Panc1 (cell line): ENCODE measurements at regions not wholly inside any gene's neighbourhood (a gene's known extent, or its start where the extent isn't known, plus 50 kb on each side); places are given as distances from the start of the nearest gene placed in this dataset.

Experiments used
- ATAC-seq: fragments of 200-7000 bp; cut with Tn5 transposase; 2 replicates; pipeline ENCODE4 v1.9.1; 2020; ENCODE audit warnings: mild to moderate bottlenecking, moderate library complexity
- BruUV-seq: library from RNA; stranded (reverse); fragments of 400-500 nt; replicated peaks from 2 replicates; lab custom pipeline; 2021; lab: Mats Ljungman, UMichigan
- CTCF ChIA-PET: fragments of 300-600 bp; sonication (Branson Sonifier 250); formaldehyde crosslinking; loops from one replicate; lab custom pipeline; 2022; ENCODE audit warnings: antibody characterized with exemption; lab: Charles Lee
- POLR2A ChIA-PET: fragments of 300-600 bp; sonication (Branson Sonifier 250); formaldehyde crosslinking; loops from one replicate; lab custom pipeline; 2022; ENCODE audit warnings: antibody characterized with exemption; lab: Charles Lee
- DNase-seq: peaks from one replicate; pipeline ENCODE4 v3.0.0-alpha.2; 2010; ENCODE audit warnings: low read depth, low spot score
- H3K27ac ChIP-seq: 2 replicates; pipeline ENCODE4 v1.5.1; 2011; ENCODE audit warnings: mild to moderate bottlenecking, low read length, inconsistent platforms
- H3K27me3 ChIP-seq: fragments of 200-500 bp; sonication (Bioruptor generic); 2 replicates; pipeline ENCODE4 v1.6.0; 2014; ENCODE audit warnings: low read length, inconsistent platforms; ENCODE audit not compliant: control insufficient read depth, insufficient read depth
- H3K36me3 ChIP-seq: fragments of 200-500 bp; sonication (Bioruptor generic); 2 replicates; pipeline ENCODE4 v1.5.1; 2014; ENCODE audit warnings: inconsistent platforms, mild to moderate bottlenecking, low read length, moderate library complexity; ENCODE audit not compliant: control insufficient read depth, insufficient read depth
- H3K4me1 ChIP-seq: 2 replicates; pipeline ENCODE4 v1.5.1; 2011; ENCODE audit warnings: inconsistent platforms, mild to moderate bottlenecking, low read length, moderate library complexity; ENCODE audit not compliant: control insufficient read depth, insufficient read depth
- H3K4me3 ChIP-seq, 2 experiments: 2 replicates each; pipeline ENCODE4 v1.5.1; 2011 to 2012; ENCODE audit warnings: low read depth in 2 of 2, low read length in 2 of 2, mild to moderate bottlenecking in 2 of 2, inconsistent platforms in 1 of 2, moderate library complexity in 1 of 2
- H3K9me3 ChIP-seq: fragments of 200-500 bp; sonication (Bioruptor generic); 2 replicates; pipeline ENCODE4 v1.5.1; 2014; ENCODE audit warnings: low read depth, mild to moderate bottlenecking, inconsistent platforms, low read length, moderate library complexity; ENCODE audit not compliant: control insufficient read depth, insufficient read depth
- CTCF ChIP-seq: fragments of 450-650 bp; IDR thresholded peaks from 2 replicates; pipeline ENCODE4 v1.5.1; 2017; ENCODE audit warnings: mild to moderate bottlenecking
- POLR2AphosphoS5 ChIP-seq: IDR thresholded peaks from 2 replicates; pipeline ENCODE4 v1.6.1; 2012; ENCODE audit warnings: mild to moderate bottlenecking, low read depth, low read length, moderate library complexity
- REST ChIP-seq, 2 experiments: IDR thresholded peaks; 2 replicates each; pipeline ENCODE4 v1.6.1; 2011 to 2012; ENCODE audit warnings: low read depth in 2 of 2, control low read depth in 1 of 2, low read length in 1 of 2, mild to moderate bottlenecking in 1 of 2, moderate library complexity in 1 of 2; ENCODE audit not compliant: insufficient read depth in 1 of 2
- SIN3A ChIP-seq: IDR thresholded peaks from 2 replicates; pipeline ENCODE4 v1.6.1; 2012; ENCODE audit warnings: low read depth, mild to moderate bottlenecking, low read length, moderate library complexity, borderline replicate concordance; ENCODE audit not compliant: insufficient read depth
- TCF7L2 ChIP-seq: IDR thresholded peaks from 2 replicates; pipeline ENCODE4 v1.6.1; 2011; ENCODE audit warnings: mild to moderate bottlenecking, low read depth, low read length, inconsistent platforms
- in situ Hi-C: cut with HindIII; loops from 2 replicates; pipeline ENCODE4 v1.10.0; 2016; ENCODE audit warnings: low sequenced_read_pairs, low pct_unique_long_range_greater_than_20kb
- intact Hi-C: fragments of 100-400 bp; cut with micrococcal nuclease; formaldehyde crosslinking; loops from one replicate; pipeline ENCODE4 v1.10.0; 2022; ENCODE audit not compliant: unreplicated experiment

GRCh38 chr4:15198070-15198727 is 195.9 kb downstream of the CPEB2 start:
- H3K9me3 ChIP-seq = no peaks in the 10 kb centered on the region
- POLR2A ChIA-PET = no interaction called here
- intact Hi-C loops (no loop called here), in situ Hi-C loops (no loop called here)
- no peak overlapping the region for H3K27ac ChIP-seq
- H3K4me1 ChIP-seq = no peaks in the 10 kb centered on the region
- H3K36me3 ChIP-seq = no peaks in the 10 kb centered on the region
- no peaks in the 10 kb centered on the region for H3K27me3 ChIP-seq
- no TSS peak for BruUV-seq
- no peak overlapping the region for H3K4me3 ChIP-seq
- DNase-seq (no peak), ATAC-seq (no peak)
- TF ChIP-seq CTCF = no peak
- TF ChIP-seq POLR2AphosphoS5 = no peak
- no peak for TF ChIP-seq SIN3A
- no peak for TF ChIP-seq TCF7L2
- TF ChIP-seq REST (IDR thresholded peaks at IDR 0.05; ENCODE audit: insufficient read depth in 1 of 2, low read depth in 2 of 2, low read length in 1 of 2) = no peak
- CTCF ChIA-PET = no interaction called here

- in situ Hi-C loops (no loop called here), intact Hi-C loops (no loop called here)
- no peak overlapping the region for H3K4me3 ChIP-seq
- POLR2A ChIA-PET = no interaction called here
- H3K36me3 ChIP-seq = no peaks in the 10 kb centered on the region
- TF ChIP-seq CTCF = no peak
- TF ChIP-seq POLR2AphosphoS5 = no peak
- TF ChIP-seq REST (IDR thresholded peaks at IDR 0.05; ENCODE audit: insufficient read depth in 1 of 2, low read depth in 2 of 2, low read length in 1 of 2) = no peak
- no peak for TF ChIP-seq SIN3A
- no peak for TF ChIP-seq TCF7L2
- H3K4me1 ChIP-seq = no peaks in the 10 kb centered on the region
- DNase-seq (no peak), ATAC-seq (no peak)
- CTCF ChIA-PET = no interaction called here
- BruUV-seq = no TSS peak
- H3K27ac ChIP-seq = no peak overlapping the region
- H3K27me3 ChIP-seq = no peaks in the 10 kb centered on the region
- H3K9me3 ChIP-seq = no peaks in the 10 kb centered on the region
These were observed 199.5 kb downstream of the CPEB2 start for GRCh38 chr4:15201782-15202181.
